ENCODE measurements at regions not wholly inside any gene's neighbourhood (a gene's known extent, or its start where the extent isn't known, plus 50 kb on each side); places are given as distances from the start of the nearest gene placed in this dataset.
"Not testable (repeated sequence)": the region's sequence is repeated elsewhere in the genome, so short reads cannot be mapped to it uniquely, and the experiment has no call there.

GRCh38 chr5:69014007-69014406 is 79.8 kb upstream of the SLC30A5 start:
- H3K27ac ChIP-seq (ENCODE audit: low read depth, low read length); H3K4me2 ChIP-seq (ENCODE audit: low read length); CTCF ChIA-PET; H3K9ac ChIP-seq (ENCODE audit: low read length); BruUV-seq (replicated peaks); H3K9me2 ChIP-seq (ENCODE audit: insufficient read depth); H3K79me2 ChIP-seq (ENCODE audit: insufficient read depth, low read length); POLR2A ChIA-PET; H3K36me3 ChIP-seq (ENCODE audit: control insufficient read depth in 1 of 2, insufficient read depth in 2 of 2, low read length in 2 of 2); H3K9me3 ChIP-seq (ENCODE audit: control insufficient read depth in 1 of 2, insufficient read depth in 1 of 2, low read depth in 1 of 2, low read length in 2 of 2); H4K20me1 ChIP-seq (ENCODE audit: insufficient read depth); intact Hi-C loops (cut with micrococcal nuclease); DNase-seq (ENCODE audit: low read depth, low spot score); H3K4me1 ChIP-seq (ENCODE audit: control insufficient read depth in 1 of 2, insufficient read depth in 2 of 2, low read length in 2 of 2); ATAC-seq; H3K27me3 ChIP-seq (ENCODE audit: insufficient read depth, low read length); H2AFZ ChIP-seq (ENCODE audit: low read depth, low read length, poor library complexity, severe bottlenecking); RAD21 ChIA-PET (ENCODE audit: low non-redundant PET in 1 of 2, low total read pairs in 2 of 2, uncharacterized antibody in 2 of 2, unreplicated experiment in 2 of 2); H3K4me3 ChIP-seq (replicated peaks in 1 of 2; ENCODE audit: low read depth in 1 of 2, low read length in 2 of 2): not testable (repeated sequence)

- DNase-seq (ENCODE audit: low read depth, low spot score), result no peak
- intact Hi-C loops (cut with micrococcal nuclease), result no loop called here
- Histone ChIP-seq H2AFZ (ENCODE audit: low read depth, low read length, poor library complexity, severe bottlenecking) (no peak overlapping the region), H3K4me1 (ENCODE audit: control insufficient read depth in 1 of 2, insufficient read depth in 2 of 2, low read length in 2 of 2) (no peaks in the 10 kb centered on the region), H3K27ac (ENCODE audit: low read depth, low read length) (no peak overlapping the region), H3K36me3 (ENCODE audit: control insufficient read depth in 1 of 2, insufficient read depth in 2 of 2, low read length in 2 of 2) (no peaks in the 10 kb centered on the region), H4K20me1 (ENCODE audit: insufficient read depth) (no peaks in the 10 kb centered on the region), H3K79me2 (ENCODE audit: insufficient read depth, low read length) (no peaks in the 10 kb centered on the region), H3K4me2 (ENCODE audit: low read length) (no peak overlapping the region), H3K4me3 (replicated peaks in 1 of 2; ENCODE audit: low read depth in 1 of 2, low read length in 2 of 2) (no peak overlapping the region), H3K9me2 (ENCODE audit: insufficient read depth) (no peaks in the 10 kb centered on the region), H3K27me3 (ENCODE audit: insufficient read depth, low read length) (no peaks in the 10 kb centered on the region), H3K9ac (ENCODE audit: low read length) (no peak overlapping the region), H3K9me3 (ENCODE audit: control insufficient read depth in 1 of 2, insufficient read depth in 1 of 2, low read depth in 1 of 2, low read length in 2 of 2) (no peaks in the 10 kb centered on the region)
- no peak for TF ChIP-seq YY1 (IDR thresholded peaks at IDR 0.05; ENCODE audit: extremely low read depth, insufficient replicate concordance, low read depth, low read length)
- no peak for TF ChIP-seq FOSL1 (IDR thresholded peaks at IDR 0.05; ENCODE audit: low read depth)
- TF ChIP-seq EZH2phosphoT487 (IDR thresholded peaks at IDR 0.05; ENCODE audit: borderline replicate concordance), result no peak
- no peak for TF ChIP-seq JUND (IDR thresholded peaks at IDR 0.05)
- TF ChIP-seq TCF7L2 (IDR thresholded peaks at IDR 0.05; ENCODE audit: borderline replicate concordance, extremely low read depth, insufficient read depth, insufficient read length), result no peak
- TF ChIP-seq ZFX (IDR thresholded peaks at IDR 0.05), result no peak
- TF ChIP-seq EZH2 (IDR thresholded peaks at IDR 0.05), result no peak
- TF ChIP-seq POLR2A (IDR thresholded peaks at IDR 0.05; ENCODE audit: borderline replicate concordance, extremely low read depth, insufficient read depth, insufficient read length), result no peak
- TF ChIP-seq MAX (IDR thresholded peaks at IDR 0.05), result no peak
- ChIA-PET POLR2A (no interaction called here), RAD21 (ENCODE audit: low non-redundant PET in 1 of 2, low total read pairs in 2 of 2, uncharacterized antibody in 2 of 2, unreplicated experiment in 2 of 2) (no interaction called here), CTCF (no interaction called here)
- ATAC-seq, result no peak
- BruUV-seq (replicated peaks), result no TSS peak
These were observed 74.0 kb upstream of the SLC30A5 start for GRCh38 chr5:69019668-69020375.

Data from HCT116 (cell line).